ENCODE measurements at regions not wholly inside any gene's neighbourhood (a gene's known extent, or its start where the extent isn't known, plus 50 kb on each side); places are given as distances from the start of the nearest gene placed in this dataset.

DNA sequence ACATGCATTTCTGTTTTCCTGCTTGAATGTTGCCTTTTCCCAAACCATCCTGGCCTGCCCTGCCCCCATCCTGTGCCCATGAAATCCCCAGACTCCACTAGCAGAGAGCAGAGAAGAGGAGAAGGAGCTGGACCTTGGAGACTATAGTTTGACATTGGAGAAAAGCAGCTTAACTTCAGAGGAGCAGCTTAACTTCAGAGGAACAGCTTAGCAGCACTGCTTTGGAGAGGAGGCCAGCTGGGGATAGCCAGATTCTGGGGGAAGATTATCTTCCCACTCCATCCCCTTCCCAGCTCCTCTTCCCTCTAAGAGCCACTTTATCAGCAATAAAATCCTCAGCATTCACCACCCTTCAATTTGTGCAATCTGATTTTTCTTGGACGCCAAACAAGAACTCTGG is 443.0 kb downstream of the PCDH10 start:
- H4K20me1 ChIP-seq (ENCODE audit: insufficient read depth, low read length): no peaks in the 10 kb centered on the region
- DNase-seq (no peak), ATAC-seq (ENCODE audit: low read depth) (no peak)
- H4K8ac ChIP-seq (ENCODE audit: low read depth in 2 of 2, low read length in 2 of 2): no peak overlapping the region
- BruUV-seq (replicated peaks): no TSS peak
- no peaks in the 10 kb centered on the region for H3K27me3 ChIP-seq (ENCODE audit: control insufficient read depth, insufficient read depth, low read length)
- no peaks in the 10 kb centered on the region for H3K9me1 ChIP-seq (ENCODE audit: insufficient read depth, low read length)
- ChIA-PET CTCF (no interaction called here), POLR2A (ENCODE audit: unreplicated experiment) (no interaction called here)
- H3K4ac ChIP-seq (ENCODE audit: low read depth, low read length): no peak overlapping the region
- H3K4me2 ChIP-seq (ENCODE audit: low read depth, low read length): no peak overlapping the region
- intact Hi-C loops (cut with micrococcal nuclease) (no loop called here), in situ Hi-C loops (cut with MboI; ENCODE audit: low sequenced_read_pairs) (no loop called here), dilution Hi-C loops (cut with HindIII; ENCODE audit: low sequenced_read_pairs, unreplicated experiment) (no loop called here)
- H3K56ac ChIP-seq (ENCODE audit: extremely low read depth, insufficient read depth, low read length): no peak overlapping the region
- no peak overlapping the region for H2BK15ac ChIP-seq (ENCODE audit: low read depth, low read length)
- H3K14ac ChIP-seq (replicated peaks; ENCODE audit: low read depth, low read length): no peak overlapping the region
- H3K79me1 ChIP-seq (ENCODE audit: low read depth in 1 of 2, low read length in 2 of 2): no peaks in the 10 kb centered on the region
- no peak overlapping the region for H3K18ac ChIP-seq (ENCODE audit: low read depth, low read length)
- no peaks in the 10 kb centered on the region for H3K4me1 ChIP-seq (ENCODE audit: control insufficient read depth, insufficient read depth, low read length)
- H2BK5ac ChIP-seq (ENCODE audit: low read depth, low read length, poor library complexity, severe bottlenecking): no peak overlapping the region
- no peak overlapping the region for H3K4me3 ChIP-seq (ENCODE audit: insufficient read depth, low read depth, low read length)
- H2BK120ac ChIP-seq (ENCODE audit: low read depth, low read length): no peak overlapping the region
- H3K9me3 ChIP-seq (ENCODE audit: control insufficient read depth, insufficient read depth, low read length): no peaks in the 10 kb centered on the region
- no peak overlapping the region for H4K91ac ChIP-seq (ENCODE audit: insufficient read depth, low read depth, low read length)
- H3K23ac ChIP-seq (ENCODE audit: low read depth, low read length): no peak overlapping the region
- no peak overlapping the region for H2BK20ac ChIP-seq (ENCODE audit: low read depth, low read length)
- H3K36me3 ChIP-seq (ENCODE audit: control insufficient read depth, insufficient read depth, low read length): no peaks in the 10 kb centered on the region
- no CpG with 5 or more reads among the region's 1 CpG for WGBS, 2 experiments (ENCODE audit: extremely low coverage in 2 of 2, insufficient read length in 1 of 2)
- H2AFZ ChIP-seq (replicated peaks; ENCODE audit: low read length, poor library complexity): no peak overlapping the region
- no peak for TF ChIP-seq MAZ (IDR thresholded peaks at IDR 0.05; ENCODE audit: borderline replicate concordance, low read depth, low read length)
- TF ChIP-seq CEBPB (IDR thresholded peaks at IDR 0.05; ENCODE audit: low read depth, low read length): no peak
- H3K27ac ChIP-seq (ENCODE audit: insufficient read depth, low read length): no peak overlapping the region
- no peak overlapping the region for H3K9ac ChIP-seq (ENCODE audit: low read depth, low read length)
- H2AK9ac ChIP-seq (replicated peaks; ENCODE audit: low read depth, low read length, poor library complexity): no peak overlapping the region
- no peak overlapping the region for H4K5ac ChIP-seq (ENCODE audit: low read depth, low read length)
- no peak overlapping the region for H2AK5ac ChIP-seq (ENCODE audit: low read depth, low read length)

Data from IMR-90 (cell line).